ENCODE measurements at regions not wholly inside any gene's neighbourhood (a gene's known extent, or its start where the extent isn't known, plus 50 kb on each side); places are given as distances from the start of the nearest gene placed in this dataset.
"Not testable (repeated sequence)": the region's sequence is repeated elsewhere in the genome, so short reads cannot be mapped to it uniquely, and the experiment has no call there.

DNA sequence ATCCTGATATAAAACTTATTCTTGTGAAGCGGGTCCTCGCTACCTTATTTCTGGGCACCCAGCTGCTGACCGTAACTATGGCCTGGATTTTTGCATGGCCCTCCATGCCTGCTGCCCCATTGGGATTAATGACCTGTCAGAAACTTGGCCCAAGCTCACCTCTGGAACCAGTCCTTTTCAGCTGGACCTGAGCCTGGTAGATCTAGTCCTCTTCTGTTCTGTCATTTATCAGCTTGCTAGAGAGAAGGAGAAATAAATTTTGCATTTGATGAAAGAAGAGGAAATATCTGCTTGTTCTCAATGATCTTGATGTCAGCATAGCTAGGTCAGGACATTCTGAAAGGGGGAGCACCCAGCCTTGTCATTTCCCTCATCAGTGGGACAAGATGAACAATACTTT, 387.8 kb upstream of the LARGE1 start:
- no peak for DNase-seq (ENCODE audit: low read depth in 3 of 3)

GRCh38 chr22:34319346-34319745, 399.1 kb upstream of the LARGE1 start:
- no peak for DNase-seq (ENCODE audit: low read depth in 3 of 3)

DNA sequence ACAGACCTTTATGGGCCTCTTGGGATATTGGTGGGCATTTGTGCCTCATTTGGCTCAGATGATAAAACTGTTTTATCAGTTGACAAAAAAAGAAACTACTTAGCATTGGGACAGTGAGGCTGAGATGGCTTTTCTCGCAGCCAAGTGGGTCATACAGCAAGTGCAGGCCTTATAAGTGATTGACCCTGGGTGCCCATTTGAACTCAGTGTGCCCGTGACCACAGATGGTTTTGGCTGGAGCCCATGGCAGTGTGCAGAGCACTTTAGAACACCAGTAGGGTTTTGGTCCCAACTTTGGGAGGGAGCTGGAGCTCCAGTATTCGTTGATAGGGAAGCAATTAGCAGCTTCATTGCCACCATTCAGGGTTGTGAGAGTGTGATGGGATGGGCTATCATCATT, 404.5 kb upstream of the LARGE1 start:
- DNase-seq (ENCODE audit: low read depth in 3 of 3), result no peak

- DNase-seq (ENCODE audit: low read depth in 3 of 3), result no peak
These were observed 406.6 kb upstream of the LARGE1 start for GRCh38 chr22:34326901-34327300.

DNA sequence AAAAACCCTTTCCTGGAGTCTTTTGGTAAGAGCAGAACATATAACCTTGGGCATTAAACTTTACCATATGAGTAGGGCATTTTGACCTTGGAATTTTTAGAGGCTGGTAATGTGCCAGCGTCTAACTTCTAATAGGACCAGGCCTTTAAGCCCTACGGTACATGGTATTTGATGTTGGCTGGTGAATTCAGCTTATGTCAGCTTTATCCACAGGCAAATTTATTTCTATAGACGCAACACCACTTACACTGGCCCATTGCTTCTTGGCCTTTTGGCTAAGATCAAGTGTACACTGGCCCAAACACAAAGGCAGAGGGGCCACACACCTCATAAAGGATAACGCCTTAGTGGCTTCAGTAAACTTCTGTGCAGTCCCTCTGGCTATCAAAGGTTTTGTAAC, 410.2 kb upstream of the LARGE1 start:
- DNase-seq (ENCODE audit: low read depth in 3 of 3), result no peak

GRCh38 chr22:34333285-34333684, 413.0 kb upstream of the LARGE1 start:
- DNase-seq (ENCODE audit: low read depth in 3 of 3), result no peak

DNA sequence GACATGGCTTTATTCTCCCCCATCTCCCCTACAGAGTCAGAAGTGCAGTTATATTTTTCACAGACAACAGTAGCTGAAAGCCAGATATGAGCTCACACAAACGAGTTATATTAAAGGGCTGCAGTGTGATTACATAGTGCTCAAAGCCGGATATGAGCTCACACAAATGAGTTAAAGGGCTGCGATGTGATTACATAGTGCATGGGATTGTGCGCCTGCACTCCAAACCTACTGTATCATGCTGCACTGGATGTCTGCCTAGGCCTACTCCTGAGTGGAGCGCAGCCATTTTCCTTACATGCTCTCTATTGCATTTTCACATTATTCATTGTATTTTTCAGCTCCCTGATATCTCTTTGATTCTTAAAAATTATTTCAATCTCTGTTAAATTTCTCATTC, 414.6 kb upstream of the LARGE1 start:
- DNase-seq (ENCODE audit: low read depth in 3 of 3), result no peak

- DNase-seq (ENCODE audit: low read depth in 3 of 3), result no peak
These were observed 424.4 kb upstream of the LARGE1 start for GRCh38 chr22:34344702-34345101.

DNA sequence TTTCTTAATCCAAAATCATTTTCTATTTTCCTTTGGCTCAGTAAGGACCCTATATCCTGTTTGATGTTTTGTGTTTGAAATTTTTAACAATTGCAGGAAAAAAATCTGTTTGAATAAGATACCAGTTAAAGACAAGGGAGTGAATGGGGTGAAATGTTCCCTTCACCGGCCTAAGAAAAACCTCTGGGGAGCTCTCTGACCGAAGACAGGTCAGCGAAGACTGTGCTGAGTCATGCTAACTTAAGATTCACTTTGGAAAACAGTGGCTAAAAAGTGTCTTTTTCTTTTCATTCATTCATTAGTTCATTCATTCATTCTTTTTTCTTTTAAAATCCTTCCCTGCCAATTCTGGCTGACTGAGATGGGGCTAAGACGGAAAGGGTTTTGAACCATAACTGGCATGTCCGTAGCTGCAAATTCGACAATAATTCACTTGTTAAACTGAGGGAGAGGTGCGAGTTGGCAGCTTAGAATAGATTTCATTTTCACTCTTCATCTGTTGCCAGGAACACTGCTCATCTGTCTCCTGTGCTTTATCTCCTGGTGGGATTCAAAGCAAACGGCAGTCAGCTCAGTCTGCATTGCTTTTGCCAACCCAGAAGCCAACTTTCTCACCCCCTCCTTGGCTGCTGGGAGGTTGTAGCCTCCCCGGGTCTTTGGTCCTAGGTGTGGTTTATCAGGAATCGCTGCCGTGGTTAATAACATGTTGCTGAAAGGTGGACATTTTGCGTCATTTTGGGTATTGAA, 434.0 kb upstream of the LARGE1 start:
- DNase-seq (ENCODE audit: low read depth in 3 of 3), result no peak

DNA sequence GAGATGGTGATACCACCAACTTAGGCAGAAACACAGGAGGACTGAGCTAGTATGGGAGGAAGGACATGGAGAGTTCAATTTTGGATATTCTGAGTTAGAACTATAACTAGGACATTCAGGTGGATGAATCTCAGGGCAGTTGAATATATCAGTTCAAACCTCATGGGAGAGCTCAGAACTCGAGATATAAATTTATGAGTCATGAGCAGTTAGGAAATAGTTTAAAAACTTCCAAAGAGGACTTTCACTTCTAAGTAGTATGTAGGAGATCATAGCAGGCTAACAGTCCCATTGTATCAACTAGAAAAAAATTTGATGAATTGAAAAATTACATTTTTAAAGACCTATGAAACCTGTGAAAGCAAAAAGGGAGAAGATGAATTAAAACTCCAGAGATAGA, 436.2 kb upstream of the LARGE1 start:
- no peak for DNase-seq (ENCODE audit: low read depth in 3 of 3)

DNA sequence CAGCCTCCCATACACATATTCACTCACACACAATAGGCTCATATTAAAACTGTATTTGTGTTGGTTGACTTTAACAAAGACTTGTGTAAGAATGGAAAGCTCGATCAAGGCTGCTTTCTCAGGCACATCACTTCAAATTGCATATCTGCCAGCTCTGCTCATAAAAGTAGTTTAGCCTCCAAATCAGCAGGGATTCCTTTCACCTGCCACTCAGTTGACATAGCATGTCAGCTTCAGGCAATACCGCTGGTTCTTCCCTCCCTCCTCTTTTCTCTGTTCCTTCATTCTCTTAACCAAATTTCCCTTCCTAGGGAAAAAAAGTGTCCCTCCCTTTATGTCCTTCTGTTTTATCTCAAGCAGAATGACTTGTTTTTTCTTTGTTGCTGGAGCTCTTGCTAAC, 450.4 kb upstream of the LARGE1 start:
- no peak for DNase-seq (ENCODE audit: low read depth in 3 of 3)

- DNase-seq (ENCODE audit: low read depth in 3 of 3), result no peak
These were observed 459.5 kb upstream of the LARGE1 start for GRCh38 chr22:34379825-34380224.

- no peak for DNase-seq (ENCODE audit: low read depth in 3 of 3)
These were observed 460.3 kb upstream of the LARGE1 start for GRCh38 chr22:34380532-34380931.

GRCh38 chr22:34390400-34390799, 470.1 kb upstream of the LARGE1 start:
- DNase-seq (ENCODE audit: low read depth in 3 of 3), result no peak

- DNase-seq (ENCODE audit: low read depth in 3 of 3), result no peak
These were observed 475.1 kb upstream of the LARGE1 start for GRCh38 chr22:34395370-34395769.

DNA sequence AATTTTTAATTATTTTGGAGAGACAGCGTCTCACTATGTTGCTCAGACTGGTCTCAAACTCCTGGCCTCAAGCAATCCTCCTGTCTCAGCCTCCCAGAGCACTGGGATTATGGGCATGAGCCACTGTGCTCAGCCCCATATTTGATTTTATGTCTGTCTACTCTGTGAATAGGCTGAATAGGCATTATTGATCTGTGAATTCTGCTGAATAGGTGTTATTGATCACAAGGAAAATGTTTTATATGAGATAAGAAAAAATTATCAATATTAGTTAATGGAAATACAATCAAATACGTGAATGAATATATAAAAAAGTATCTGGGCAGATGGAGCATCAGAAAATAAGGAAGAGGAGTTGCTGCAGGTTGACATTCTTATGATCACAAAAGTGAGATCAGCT, 483.4 kb upstream of the LARGE1 start:
- no peak for DNase-seq (ENCODE audit: low read depth in 3 of 3)

GRCh38 chr22:34410111-34410510, 489.8 kb upstream of the LARGE1 start:
- DNase-seq (ENCODE audit: low read depth in 3 of 3), result no peak

- no peak for DNase-seq (ENCODE audit: low read depth in 3 of 3)
These were observed 494.5 kb upstream of the LARGE1 start for GRCh38 chr22:34414467-34415440.

- DNase-seq (ENCODE audit: low read depth in 3 of 3), result no peak
These were observed 496.0 kb upstream of the LARGE1 start for GRCh38 chr22:34416022-34416860.

GRCh38 chr22:34422948-34423347, 502.7 kb upstream of the LARGE1 start:
- DNase-seq (ENCODE audit: low read depth in 3 of 3), result not testable (repeated sequence)

DNA sequence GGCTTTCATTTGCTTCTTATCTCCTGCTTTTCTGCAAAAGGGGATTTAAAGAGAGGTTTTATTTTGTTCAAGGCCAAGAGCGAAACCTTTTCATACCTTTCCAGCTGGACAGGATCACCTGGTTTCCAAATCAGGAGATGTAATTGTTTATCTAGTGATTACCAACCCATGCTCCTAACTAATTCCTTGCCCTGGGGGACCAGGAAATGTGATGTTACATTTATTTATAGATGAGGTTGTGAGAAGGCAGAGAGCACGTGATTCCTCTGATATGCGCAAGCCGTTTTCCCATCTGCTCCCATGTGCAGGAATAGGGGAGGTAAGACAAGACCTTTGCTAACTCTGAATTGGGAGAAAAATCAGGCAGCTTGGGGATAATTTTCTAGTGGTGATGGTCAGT, 507.2 kb upstream of the LARGE1 start:
- no peak for DNase-seq (ENCODE audit: low read depth in 3 of 3)

DNA sequence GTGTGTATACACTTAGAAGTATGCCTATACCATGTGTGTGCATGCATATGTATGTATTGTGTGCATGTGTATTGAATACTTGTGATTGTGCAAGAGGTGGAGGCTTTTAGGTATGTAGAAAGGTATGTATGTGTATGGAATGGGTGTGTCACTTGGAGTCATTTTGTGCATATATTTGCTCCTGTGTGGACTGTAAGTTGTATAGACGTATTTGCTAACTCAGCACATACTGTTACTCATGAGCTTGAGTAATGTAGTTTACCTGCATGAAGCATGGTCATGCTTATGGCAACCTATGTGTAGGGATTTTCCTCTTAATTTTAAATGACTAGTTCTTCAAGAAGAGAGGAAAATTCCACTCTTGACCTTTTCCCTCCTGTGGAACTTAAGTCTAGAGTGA, 507.6 kb upstream of the LARGE1 start:
- no peak for DNase-seq (ENCODE audit: low read depth in 3 of 3)
